ENCODE measurements at regions not wholly inside any gene's neighbourhood (a gene's known extent, or its start where the extent isn't known, plus 50 kb on each side); places are given as distances from the start of the nearest gene placed in this dataset.
"Not testable (repeated sequence)": the region's sequence is repeated elsewhere in the genome, so short reads cannot be mapped to it uniquely, and the experiment has no call there.

DNA sequence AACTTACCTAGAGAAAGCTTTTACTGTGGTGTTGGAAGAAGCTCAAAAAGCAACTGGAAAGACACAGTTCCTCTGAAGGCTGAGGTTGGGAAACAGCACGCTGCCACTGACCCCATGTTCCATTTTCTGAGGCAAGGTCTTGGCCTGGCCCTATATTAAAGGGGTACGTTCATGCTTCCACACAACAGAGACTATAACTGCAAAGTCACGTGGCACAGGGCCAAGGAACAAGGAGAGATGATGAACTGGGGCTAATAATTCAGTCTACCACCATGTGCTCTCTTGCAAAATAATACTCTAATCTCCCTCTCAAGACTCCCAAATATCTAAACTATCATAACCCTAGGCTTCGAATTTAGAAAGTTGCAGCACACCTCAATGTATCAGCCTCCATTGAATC lies 381.6 kb downstream of the DSEL start:
- no peak for ATAC-seq (ENCODE audit: low read depth)
- intact Hi-C loops (cut with micrococcal nuclease): no loop called here
- no peak for DNase-seq
- no peaks in the 10 kb centered on the region for H3K27me3 Mint-ChIP-seq
- H3K4me3 Mint-ChIP-seq: no peak overlapping the region
- TF ChIP-seq, protein P1, sequence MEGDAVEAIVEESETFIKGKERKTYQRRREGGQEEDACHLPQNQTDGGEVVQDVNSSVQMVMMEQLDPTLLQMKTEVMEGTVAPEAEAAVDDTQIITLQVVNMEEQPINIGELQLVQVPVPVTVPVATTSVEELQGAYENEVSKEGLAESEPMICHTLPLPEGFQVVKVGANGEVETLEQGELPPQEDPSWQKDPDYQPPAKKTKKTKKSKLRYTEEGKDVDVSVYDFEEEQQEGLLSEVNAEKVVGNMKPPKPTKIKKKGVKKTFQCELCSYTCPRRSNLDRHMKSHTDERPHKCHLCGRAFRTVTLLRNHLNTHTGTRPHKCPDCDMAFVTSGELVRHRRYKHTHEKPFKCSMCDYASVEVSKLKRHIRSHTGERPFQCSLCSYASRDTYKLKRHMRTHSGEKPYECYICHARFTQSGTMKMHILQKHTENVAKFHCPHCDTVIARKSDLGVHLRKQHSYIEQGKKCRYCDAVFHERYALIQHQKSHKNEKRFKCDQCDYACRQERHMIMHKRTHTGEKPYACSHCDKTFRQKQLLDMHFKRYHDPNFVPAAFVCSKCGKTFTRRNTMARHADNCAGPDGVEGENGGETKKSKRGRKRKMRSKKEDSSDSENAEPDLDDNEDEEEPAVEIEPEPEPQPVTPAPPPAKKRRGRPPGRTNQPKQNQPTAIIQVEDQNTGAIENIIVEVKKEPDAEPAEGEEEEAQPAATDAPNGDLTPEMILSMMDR (IDR thresholded peaks at IDR 0.05): no peak
- ChIA-PET CTCF (no interaction called here), POLR2A (no interaction called here)
- H3K9me3 Mint-ChIP-seq: no peaks in the 10 kb centered on the region
- H3K36me3 Mint-ChIP-seq (ENCODE audit: low read depth): no peaks in the 10 kb centered on the region
- no peaks in the 10 kb centered on the region for H3K4me1 Mint-ChIP-seq
- no peak overlapping the region for H3K27ac Mint-ChIP-seq

DNA sequence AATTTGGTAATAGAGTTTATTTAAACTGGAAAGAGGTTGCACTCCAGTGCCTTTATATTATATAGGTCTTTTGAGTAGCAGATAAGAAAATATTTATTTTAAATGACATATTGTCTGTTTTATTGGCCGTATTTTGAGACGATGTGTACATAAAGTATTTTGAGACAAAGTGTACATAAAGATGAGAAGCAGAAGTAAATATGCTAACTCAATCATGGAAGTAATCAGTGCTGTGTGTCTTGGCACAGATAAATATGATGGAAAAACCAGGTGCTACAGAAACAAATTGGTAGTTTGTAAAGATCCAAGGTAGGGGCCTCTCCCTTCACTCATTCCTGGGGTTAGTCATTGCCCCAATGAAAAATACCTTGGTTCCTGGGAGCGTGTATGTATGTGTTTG lies 382.9 kb downstream of the DSEL start:
- no peak overlapping the region for H3K27ac Mint-ChIP-seq
- TF ChIP-seq, protein P1 (IDR thresholded peaks at IDR 0.05): no peak

GRCh38 chr18:67132919-67133318 lies 383.6 kb downstream of the DSEL start:
- intact Hi-C loops (cut with micrococcal nuclease): no loop called here
- Mint-ChIP-seq H3K36me3 (ENCODE audit: low read depth) (no peaks in the 10 kb centered on the region), H3K4me3 (no peak overlapping the region), H3K4me1 (no peaks in the 10 kb centered on the region), H3K27ac (no peak overlapping the region), H3K9me3 (no peaks in the 10 kb centered on the region), H3K27me3 (no peaks in the 10 kb centered on the region)
- POLR2A ChIA-PET: no interaction called here
- CTCF ChIA-PET: no interaction called here
- no peak for ATAC-seq (ENCODE audit: low read depth)
- DNase-seq: no peak
- TF ChIP-seq, protein P1 (IDR thresholded peaks at IDR 0.05): no peak

More for the DNA sequence above, 382.9 kb downstream of the DSEL start:
- H3K9me3 Mint-ChIP-seq: no peaks in the 10 kb centered on the region
- ATAC-seq (ENCODE audit: low read depth) (no peak), DNase-seq (no peak)
- H3K4me1 Mint-ChIP-seq: no peaks in the 10 kb centered on the region
- CTCF ChIA-PET: no interaction called here
- intact Hi-C loops (cut with micrococcal nuclease): no loop called here
- H3K27me3 Mint-ChIP-seq: no peaks in the 10 kb centered on the region
- no peaks in the 10 kb centered on the region for H3K36me3 Mint-ChIP-seq (ENCODE audit: low read depth)
- H3K4me3 Mint-ChIP-seq: no peak overlapping the region
- POLR2A ChIA-PET: no interaction called here

- no peak for ATAC-seq (ENCODE audit: low read depth)
- no peaks in the 10 kb centered on the region for H3K27me3 Mint-ChIP-seq
Observed at GRCh38 chr18:67131498-67131897, 385.0 kb downstream of the DSEL start.

GRCh38 chr18:67126751-67127150 lies 389.8 kb downstream of the DSEL start:
- H3K4me3 Mint-ChIP-seq; intact Hi-C loops (cut with micrococcal nuclease); H3K36me3 Mint-ChIP-seq (ENCODE audit: low read depth); DNase-seq; H3K27ac Mint-ChIP-seq; H3K4me1 Mint-ChIP-seq; H3K27me3 Mint-ChIP-seq; H3K9me3 Mint-ChIP-seq; ATAC-seq (ENCODE audit: low read depth); POLR2A ChIA-PET; CTCF ChIA-PET: not testable (repeated sequence)

More at GRCh38 chr18:67131498-67131897, 385.0 kb downstream of the DSEL start:
- no peak overlapping the region for H3K4me3 Mint-ChIP-seq
- no peak for DNase-seq
- POLR2A ChIA-PET: no interaction called here
- H3K4me1 Mint-ChIP-seq: no peaks in the 10 kb centered on the region
- no peaks in the 10 kb centered on the region for H3K36me3 Mint-ChIP-seq (ENCODE audit: low read depth)
- H3K9me3 Mint-ChIP-seq: no peaks in the 10 kb centered on the region
- TF ChIP-seq, protein P1 (IDR thresholded peaks at IDR 0.05): no peak
- H3K27ac Mint-ChIP-seq: no peak overlapping the region
- intact Hi-C loops (cut with micrococcal nuclease): no loop called here
- CTCF ChIA-PET: no interaction called here

DNA sequence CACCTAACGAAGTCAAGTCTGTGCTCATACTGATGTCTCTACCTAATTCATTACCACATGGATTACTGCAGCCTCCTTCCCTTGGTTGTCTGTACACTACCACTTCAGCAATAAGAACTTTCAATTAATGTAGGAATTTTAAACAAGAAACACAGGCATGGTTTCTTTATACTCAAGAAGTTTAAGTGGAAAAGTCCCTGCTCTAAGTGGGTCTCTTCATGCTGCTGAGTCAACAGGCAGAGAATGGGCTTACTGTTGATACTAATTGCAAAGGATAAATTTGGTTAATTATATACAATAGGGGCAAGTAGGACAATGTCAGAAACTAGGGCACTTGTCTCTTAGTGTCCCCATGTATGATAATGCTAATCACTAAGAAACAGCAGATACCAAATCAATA lies 392.6 kb downstream of the DSEL start:
- POLR2A ChIA-PET: no interaction called here
- Mint-ChIP-seq H3K4me1 (no peaks in the 10 kb centered on the region), H3K36me3 (ENCODE audit: low read depth) (no peaks in the 10 kb centered on the region), H3K27me3 (no peaks in the 10 kb centered on the region), H3K4me3 (no peak overlapping the region), H3K27ac (no peak overlapping the region), H3K9me3 (no peaks in the 10 kb centered on the region)
- DNase-seq: no peak
- TF ChIP-seq, protein P1 (IDR thresholded peaks at IDR 0.05): no peak
- intact Hi-C loops (cut with micrococcal nuclease): no loop called here
- no peak for ATAC-seq (ENCODE audit: low read depth)
- CTCF ChIA-PET: no interaction called here

Data from activated B cell treated with CpG ODN at 0.5 μM for 24 hours (primary cell).